Upper lobe of right lung (tissue), 1 donor: ENCODE measurements at regions not wholly inside any gene's neighbourhood (a gene's known extent, or its start where the extent isn't known, plus 50 kb on each side); places are given as distances from the start of the nearest gene placed in this dataset.
A peak's percentile ranks its signal among the peaks of the same experiment; 100 is the strongest.

Experiments used
- ATAC-seq: fragments of 200-7000 bp; cut with Tn5 transposase; one replicate; pipeline ENCODE4 v1.9.1; 2020; ENCODE audit warnings: mild to moderate bottlenecking, moderate library complexity
- DNase-seq: peaks from one replicate; pipeline ENCODE4 v3.0.0-alpha.2; 2020
- H3K27ac ChIP-seq: fragments of 200-600 bp; one replicate; pipeline ENCODE4 v1.8.0; 2022
- H3K27me3 ChIP-seq: fragments of 200-600 bp; one replicate; pipeline ENCODE4 v1.8.0; 2022; ENCODE audit warnings: mild to moderate bottlenecking
- H3K36me3 ChIP-seq: fragments of 200-600 bp; one replicate; pipeline ENCODE4 v1.8.0; 2022
- H3K4me1 ChIP-seq: fragments of 200-600 bp; one replicate; pipeline ENCODE4 v1.8.0; 2022
- H3K4me3 ChIP-seq: fragments of 200-600 bp; one replicate; pipeline ENCODE4 v1.8.0; 2022; ENCODE audit warnings: mild to moderate bottlenecking
- H3K9me3 ChIP-seq: fragments of 200-600 bp; one replicate; pipeline ENCODE4 v1.8.0; 2022
- intact Hi-C: fragments of 100-400 bp; cut with DNase I; formaldehyde crosslinking; loops from one replicate; pipeline ENCODE4 v1.11.0; 2022
- TF ChIP-seq, protein P1 (sequence below): fragments of 200-600 bp; IDR thresholded peaks from one replicate; pipeline ENCODE4 v1.8.0; 2022; ENCODE audit warnings: antibody characterized with exemption
- donor health status: DM: no; HTN: yes; CAD: no; lungs with severe emphysema.

DNA sequence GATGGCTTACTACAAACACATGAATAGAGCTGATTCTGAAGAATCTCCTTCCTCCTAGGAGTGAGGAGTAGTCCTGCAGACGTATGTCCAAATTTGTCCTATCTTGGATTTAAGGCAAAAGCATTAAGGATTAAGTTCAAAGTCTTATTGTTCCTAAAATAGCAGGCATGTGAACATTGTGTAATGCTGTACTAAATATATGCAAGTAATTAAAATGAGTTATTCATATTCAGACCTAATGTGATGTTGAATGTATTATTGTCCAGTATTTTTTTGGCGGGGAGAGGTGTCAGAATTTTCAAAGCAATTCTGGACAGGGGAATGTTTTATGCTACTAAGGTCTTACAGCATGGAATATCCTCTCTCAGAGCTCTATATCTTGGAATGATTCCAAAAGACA lies 60.7 kb upstream of the STK38L start:
- intact Hi-C loops, result no loop called here
- Histone ChIP-seq H3K4me3 (no peak overlapping the region), H3K36me3 (no peaks in the 10 kb centered on the region), H3K27ac (no peak overlapping the region), H3K9me3 (no peaks in the 10 kb centered on the region), H3K27me3 (no peaks in the 10 kb centered on the region), H3K4me1 (peaks cover 8% of the 10 kb centered on the region)
- TF ChIP-seq, protein P1, sequence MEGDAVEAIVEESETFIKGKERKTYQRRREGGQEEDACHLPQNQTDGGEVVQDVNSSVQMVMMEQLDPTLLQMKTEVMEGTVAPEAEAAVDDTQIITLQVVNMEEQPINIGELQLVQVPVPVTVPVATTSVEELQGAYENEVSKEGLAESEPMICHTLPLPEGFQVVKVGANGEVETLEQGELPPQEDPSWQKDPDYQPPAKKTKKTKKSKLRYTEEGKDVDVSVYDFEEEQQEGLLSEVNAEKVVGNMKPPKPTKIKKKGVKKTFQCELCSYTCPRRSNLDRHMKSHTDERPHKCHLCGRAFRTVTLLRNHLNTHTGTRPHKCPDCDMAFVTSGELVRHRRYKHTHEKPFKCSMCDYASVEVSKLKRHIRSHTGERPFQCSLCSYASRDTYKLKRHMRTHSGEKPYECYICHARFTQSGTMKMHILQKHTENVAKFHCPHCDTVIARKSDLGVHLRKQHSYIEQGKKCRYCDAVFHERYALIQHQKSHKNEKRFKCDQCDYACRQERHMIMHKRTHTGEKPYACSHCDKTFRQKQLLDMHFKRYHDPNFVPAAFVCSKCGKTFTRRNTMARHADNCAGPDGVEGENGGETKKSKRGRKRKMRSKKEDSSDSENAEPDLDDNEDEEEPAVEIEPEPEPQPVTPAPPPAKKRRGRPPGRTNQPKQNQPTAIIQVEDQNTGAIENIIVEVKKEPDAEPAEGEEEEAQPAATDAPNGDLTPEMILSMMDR, result no peak
- DNase-seq (no peak), ATAC-seq (no peak)

DNA sequence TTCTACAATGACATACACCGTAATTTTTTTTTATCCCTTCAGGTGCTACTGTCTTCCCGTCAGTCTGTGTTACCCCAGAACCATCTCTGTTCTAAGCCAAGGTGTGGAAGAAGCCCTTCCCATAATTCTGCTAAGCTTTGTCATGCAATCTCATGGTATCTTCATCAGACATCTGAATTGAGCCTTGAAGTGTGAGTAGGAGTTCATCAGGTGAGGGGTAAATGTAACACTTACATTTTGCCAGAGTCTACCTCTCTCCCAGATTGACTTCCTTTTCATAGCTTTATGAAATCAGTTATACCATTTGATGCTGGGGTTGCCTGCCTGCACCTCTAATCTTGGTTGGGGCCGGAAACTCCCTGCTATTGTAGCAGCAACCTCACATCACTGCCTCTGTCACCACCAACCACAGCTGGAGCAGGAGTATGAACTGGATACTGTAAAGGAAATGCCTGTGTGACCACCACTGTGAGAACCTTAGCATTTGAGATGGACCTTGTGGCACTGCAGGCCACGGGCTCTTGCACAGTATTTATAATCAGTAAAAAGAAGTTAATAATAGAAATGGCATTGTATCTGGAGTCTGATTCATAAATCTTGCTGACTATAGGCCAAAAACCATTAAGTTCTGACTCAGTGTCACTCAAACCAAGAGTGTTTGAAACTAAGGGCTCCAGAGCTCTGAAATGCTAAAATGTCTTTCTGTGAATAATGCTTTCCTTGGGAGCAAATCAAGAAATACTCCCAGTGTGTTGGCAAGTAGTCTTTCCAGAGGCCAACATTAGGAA lies 58.7 kb upstream of the STK38L start:
- ATAC-seq (no peak), DNase-seq (no peak)
- no peaks in the 10 kb centered on the region for H3K27me3 ChIP-seq
- intact Hi-C loops, result no loop called here
- TF ChIP-seq, protein P1, result no peak
- H3K36me3 ChIP-seq, result no peaks in the 10 kb centered on the region
- peaks cover 8% of the 10 kb centered on the region for H3K4me1 ChIP-seq
- no peak overlapping the region for H3K4me3 ChIP-seq
- H3K9me3 ChIP-seq, result no peaks in the 10 kb centered on the region
- no peak overlapping the region for H3K27ac ChIP-seq

DNA sequence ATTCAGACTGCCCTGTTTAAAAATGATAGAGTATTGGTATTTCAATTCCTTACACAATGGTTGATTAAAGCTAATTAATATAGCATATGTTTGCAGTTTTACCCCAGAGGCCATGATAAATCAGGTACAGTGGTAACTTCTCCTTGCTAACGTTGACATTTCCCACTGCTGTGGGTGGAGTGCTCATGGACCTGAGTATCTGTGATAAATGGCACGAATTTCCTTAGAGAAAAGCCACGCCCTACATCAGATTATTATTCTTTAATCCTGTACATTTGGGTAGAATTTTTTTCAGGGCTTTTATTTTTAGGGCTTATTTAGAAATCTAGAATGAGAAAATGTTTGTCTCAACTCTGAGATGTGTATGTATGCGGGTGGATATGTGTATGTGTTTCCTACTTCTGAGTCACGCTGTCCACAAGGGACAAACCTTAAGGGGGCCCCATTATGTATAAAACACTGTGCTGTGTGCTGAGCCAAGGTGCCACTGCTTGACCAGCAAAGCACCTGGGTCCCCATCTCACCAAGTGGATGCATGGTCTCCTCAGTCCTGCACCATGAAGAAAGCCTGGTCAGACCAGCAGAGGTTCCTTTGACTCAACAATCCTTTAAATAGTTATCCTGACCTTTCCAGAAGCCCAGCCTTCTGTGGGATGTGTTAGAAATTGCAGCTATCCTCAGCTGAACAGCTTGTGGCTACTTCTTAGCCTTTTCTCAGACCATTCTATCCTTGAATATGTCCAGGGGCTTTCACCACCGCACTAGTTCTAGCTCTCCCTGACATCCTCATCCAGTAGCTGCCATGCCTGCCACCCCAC lies 57.9 kb upstream of the STK38L start:
- Histone ChIP-seq H3K4me3 (no peak overlapping the region), H3K9me3 (no peaks in the 10 kb centered on the region), H3K36me3 (no peaks in the 10 kb centered on the region), H3K4me1 (peaks cover 10% of the 10 kb centered on the region), H3K27ac (no peak overlapping the region), H3K27me3 (no peaks in the 10 kb centered on the region)
- no peak for DNase-seq
- TF ChIP-seq, protein P1, result no peak
- intact Hi-C loops, result no loop called here
- no peak for ATAC-seq

DNA sequence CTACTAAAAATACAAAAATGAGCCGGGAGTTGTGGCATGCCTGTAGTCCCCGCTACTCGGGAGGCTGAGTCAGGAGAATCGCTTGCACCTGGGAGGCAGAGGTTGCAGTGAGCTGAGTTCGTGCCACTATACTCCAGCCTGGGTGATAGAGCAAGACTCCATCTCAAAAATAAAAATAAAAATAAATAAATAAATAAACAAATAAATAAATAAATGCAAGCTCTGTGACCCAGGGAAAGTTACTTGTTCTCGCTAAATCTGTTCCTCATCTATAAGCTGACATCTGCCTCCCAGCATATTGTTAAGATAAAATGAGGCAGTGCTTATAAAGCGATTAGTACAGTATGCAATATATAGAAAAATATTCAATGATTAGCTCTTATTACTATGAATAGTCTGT lies 56.4 kb upstream of the STK38L start:
- H3K27me3 ChIP-seq, result no peaks in the 10 kb centered on the region
- no peaks in the 10 kb centered on the region for H3K9me3 ChIP-seq
- H3K4me3 ChIP-seq, result no peak overlapping the region
- intact Hi-C loops, result no loop called here
- no peaks in the 10 kb centered on the region for H3K36me3 ChIP-seq
- peaks cover 11% of the 10 kb centered on the region for H3K4me1 ChIP-seq
- ATAC-seq (no peak), DNase-seq (no peak)
- TF ChIP-seq, protein P1, result no peak
- no peak overlapping the region for H3K27ac ChIP-seq

DNA sequence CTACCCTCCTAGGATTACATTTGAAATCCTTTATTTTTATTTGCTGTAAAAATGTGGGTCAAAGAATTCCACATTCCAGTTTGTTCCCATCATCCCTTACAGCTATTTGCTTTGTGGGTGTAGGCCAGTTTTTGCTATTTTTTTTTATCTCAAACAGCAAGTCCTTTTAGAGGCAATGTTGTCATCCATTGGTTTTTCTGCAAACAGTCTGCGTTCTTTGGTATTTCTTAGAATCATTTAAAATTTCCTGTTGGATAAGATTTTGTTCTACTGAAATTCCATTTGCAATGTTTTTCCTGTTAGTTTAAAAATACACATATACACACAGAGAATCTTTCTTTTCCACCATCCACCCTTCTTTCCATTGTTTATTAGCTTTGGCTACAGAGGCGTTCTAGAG lies 53.3 kb upstream of the STK38L start:
- TF ChIP-seq, protein P1, result no peak
- ATAC-seq (no peak), DNase-seq (no peak)
- Histone ChIP-seq H3K27ac (peak overlapping the region; percentile 9), H3K36me3 (no peaks in the 10 kb centered on the region), H3K4me3 (no peak overlapping the region), H3K9me3 (no peaks in the 10 kb centered on the region), H3K4me1 (peaks cover 11% of the 10 kb centered on the region), H3K27me3 (no peaks in the 10 kb centered on the region)
- intact Hi-C loops, result no loop called here
